HepG2 (cell line): ENCODE measurements at regions not wholly inside any gene's neighbourhood (a gene's known extent, or its start where the extent isn't known, plus 50 kb on each side); places are given as distances from the start of the nearest gene placed in this dataset.

Experiments
- ATAC-seq: fragments of 200-7000 bp; cut with Tn5 transposase; 3 replicates; pipeline ENCODE4 v1.9.1; 2020; ENCODE audit warnings: mild to moderate bottlenecking, moderate library complexity
- BruUV-seq: library from RNA; stranded (reverse); fragments of 400-500 nt; replicated peaks from 2 replicates; lab custom pipeline; 2021; lab: Mats Ljungman, UMichigan
- CTCF ChIA-PET: fragments of 300-600 bp; formaldehyde crosslinking; extraction: SDS; loops from one replicate; lab custom pipeline; 2021; ENCODE audit warnings: low total read pairs, inconsistent platforms, low intra/inter-chr PET ratio; lab: Yijun Ruan, JAX
- POLR2A ChIA-PET: fragments of 350-600 bp; sonication (Branson Sonifier 250); formaldehyde crosslinking; loops from one replicate; lab custom pipeline; 2020; ENCODE audit warnings: antibody characterized with exemption, inconsistent platforms; lab: Yijun Ruan, JAX
- DNase-seq: peaks from one replicate; pipeline ENCODE4 v3.0.0-alpha.2; 2015; ENCODE audit warnings: low spot score
- FAIRE-seq: peaks from 3 replicates; lab custom pipeline; 2011; peaks lifted over from hg19 to GRCh38; lab: Jason Lieb, UNC
- H2AFZ ChIP-seq: one replicate; pipeline ENCODE4 v1.6.1; 2011; ENCODE audit warnings: low read length, inconsistent platforms
- H3K27ac ChIP-seq: fragments of 300-600 bp; 3 replicates; pipeline ENCODE4 v1.8.0; 2011; ENCODE audit warnings: mixed run types, mild to moderate bottlenecking, mixed read lengths, low read length, inconsistent platforms; ENCODE audit not compliant: insufficient read depth; ENCODE audit errors: extremely low read length
- H3K27me3 ChIP-seq, 2 experiments: fragments of 200-600 bp in 1 of 2; 2 replicates in 1 of 2; 3 replicates in 1 of 2; pipeline versions ENCODE4 v1.6.0 to v1.8.0; 2011; ENCODE audit warnings: low read length in 2 of 2, mild to moderate bottlenecking in 2 of 2, moderate library complexity in 2 of 2, inconsistent platforms in 1 of 2; ENCODE audit not compliant: insufficient read depth in 2 of 2, control insufficient read depth in 1 of 2
- H3K36me3 ChIP-seq, 2 experiments: fragments of 200-600 bp in 1 of 2; replicated peaks in 1 of 2; 2 replicates in 1 of 2; 3 replicates in 1 of 2; pipeline versions ENCODE4 v1.5.1 to v1.8.0; 2011; ENCODE audit warnings: low read length in 2 of 2, inconsistent platforms in 1 of 2; ENCODE audit not compliant: insufficient read depth in 2 of 2, control insufficient read depth in 1 of 2
- H3K4me1 ChIP-seq: 2 replicates; pipeline ENCODE4 v1.5.1; 2012; ENCODE audit warnings: low read length, inconsistent platforms; ENCODE audit not compliant: insufficient read depth
- H3K4me2 ChIP-seq: 2 replicates; pipeline ENCODE4 v1.6.0; 2011; ENCODE audit warnings: low read depth, low read length, inconsistent platforms
- H3K4me3 ChIP-seq, 3 experiments: fragments of 200-600 bp in 1 of 3; sonication (generic), shearing (Covaris generic) in 1 of 3; replicated peaks in 1 of 3; 2 replicates each; pipeline ENCODE4 v1.5.1; 2011 to 2016; ENCODE audit warnings: low read length in 3 of 3, inconsistent platforms in 2 of 3, low read depth in 2 of 3, mild to moderate bottlenecking in 2 of 3, control low read depth in 1 of 3, mixed read lengths in 1 of 3; ENCODE audit not compliant: insufficient read depth in 1 of 3
- H3K79me2 ChIP-seq: one replicate; pipeline ENCODE4 v1.6.1; 2011; ENCODE audit warnings: low read length, inconsistent platforms; ENCODE audit not compliant: insufficient read depth
- H3K9ac ChIP-seq: 2 replicates; pipeline ENCODE4 v1.6.0; 2011; ENCODE audit warnings: mild to moderate bottlenecking, low read depth, low read length, inconsistent platforms; ENCODE audit not compliant: insufficient read depth
- H3K9me3 ChIP-seq: 2 replicates; pipeline ENCODE4 v1.5.1; 2012; ENCODE audit warnings: mild to moderate bottlenecking, low read length
- H4K20me1 ChIP-seq: 2 replicates; pipeline ENCODE4 v1.6.0; 2011; ENCODE audit warnings: inconsistent platforms, mild to moderate bottlenecking, low read length, moderate library complexity; ENCODE audit not compliant: insufficient read depth
- ATF7-NPFF ChIP-seq: sonication (generic); formaldehyde crosslinking; IDR thresholded peaks from 2 replicates; pipeline ENCODE4 v1.8.1; 2023; ENCODE audit warnings: mild to moderate bottlenecking, low read depth, missing genetic modification reagents, moderate library complexity
- CBX1 ChIP-seq: IDR thresholded peaks from one replicate; pipeline ENCODE4 v1.6.1; 2016; ENCODE audit warnings: antibody characterized with exemption, low read depth
- ELF3 ChIP-seq: IDR thresholded peaks from 2 replicates; pipeline ENCODE4 v1.6.1; 2016; ENCODE audit warnings: missing genetic modification reagents, missing compliant biosample characterization
- ESRRA ChIP-seq: sonication (generic); formaldehyde crosslinking; IDR thresholded peaks from 2 replicates; pipeline ENCODE4 v1.5.1; 2020; ENCODE audit warnings: mild to moderate bottlenecking, low read depth, missing genetic modification reagents
- FOXP1 ChIP-seq, 2 experiments: fragments of 450-650 bp in 1 of 2; IDR thresholded peaks; 2 replicates each; pipeline ENCODE4 v1.6.1; 2017 to 2018; ENCODE audit warnings: antibody characterized with exemption in 1 of 2
- JUNB ChIP-seq: sonication (generic); formaldehyde crosslinking; IDR thresholded peaks from 2 replicates; pipeline ENCODE4 v1.8.0; 2022; ENCODE audit warnings: missing genetic modification reagents, mild to moderate bottlenecking, borderline replicate concordance
- JUND ChIP-seq: sonication (generic); formaldehyde crosslinking; IDR thresholded peaks from 2 replicates; pipeline ENCODE4 v1.8.0; 2022; ENCODE audit warnings: mild to moderate bottlenecking, missing genetic modification reagents
- LRRFIP1 ChIP-seq: sonication (generic); formaldehyde crosslinking; conservative IDR thresholded peaks from 2 replicates; pipeline ENCODE4 v1.4.0; 2020; ENCODE audit warnings: missing genetic modification reagents
- NCOA5 ChIP-seq: sonication (generic); formaldehyde crosslinking; IDR thresholded peaks from 2 replicates; pipeline ENCODE4 v1.4.0; 2020; ENCODE audit warnings: missing genetic modification reagents
- RBM39 ChIP-seq: fragments of 200-400 bp; formaldehyde crosslinking; IDR thresholded peaks from one replicate; pipeline ENCODE4 v1.6.1; 2018; ENCODE audit warnings: antibody characterized with exemption, mild to moderate bottlenecking, low read depth, low read length; ENCODE audit not compliant: poor library complexity, severe bottlenecking
- SAFB2 ChIP-seq: sonication (generic); formaldehyde crosslinking; IDR thresholded peaks from 2 replicates; pipeline ENCODE4 v1.5.1; 2020; ENCODE audit warnings: missing genetic modification reagents, low read depth, mild to moderate bottlenecking, borderline replicate concordance
- SMARCE1 ChIP-seq: fragments of 450-650 bp; IDR thresholded peaks from 2 replicates; pipeline ENCODE4 v1.6.1; 2017; ENCODE audit warnings: borderline replicate concordance
- ZBTB26 ChIP-seq: IDR thresholded peaks from 2 replicates; pipeline ENCODE4 v1.6.1; 2016; ENCODE audit warnings: missing compliant biosample characterization, missing genetic modification reagents, borderline replicate concordance
- ZIK1 ChIP-seq: sonication (generic); formaldehyde crosslinking; IDR thresholded peaks from 2 replicates; pipeline ENCODE4 v1.5.0; 2020; ENCODE audit warnings: mild to moderate bottlenecking, low read depth, missing genetic modification reagents, borderline replicate concordance
- ZNF138 ChIP-seq: sonication (generic); formaldehyde crosslinking; IDR thresholded peaks from 2 replicates; pipeline ENCODE4 v1.5.0; 2020; ENCODE audit warnings: mild to moderate bottlenecking, low read depth, missing genetic modification reagents
- ZNF383 ChIP-seq: sonication (generic); formaldehyde crosslinking; IDR thresholded peaks from 2 replicates; pipeline ENCODE4 v1.4.0; 2020; ENCODE audit warnings: missing genetic modification reagents, mild to moderate bottlenecking, borderline replicate concordance
- ZNF597 ChIP-seq: sonication (generic); formaldehyde crosslinking; IDR thresholded peaks from 2 replicates; pipeline ENCODE4 v1.5.0; 2020; ENCODE audit warnings: missing genetic modification reagents
- ZNF747 ChIP-seq: sonication (generic); formaldehyde crosslinking; IDR thresholded peaks from 2 replicates; pipeline ENCODE4 v1.8.1; 2023; ENCODE audit warnings: missing genetic modification reagents, mild to moderate bottlenecking, borderline replicate concordance
- WGBS: methylation state at CpG from one replicate; pipeline ENCODE4 v1.1.6; 2017; ENCODE audit warnings: low lambda C conversion rate; 5-methylcytosine and 5-hydroxymethylcytosine counted together
- in situ Hi-C: cut with HindIII; loops from 2 replicates; pipeline ENCODE4 v1.10.0; 2017; ENCODE audit warnings: low pct_unique_long_range_greater_than_20kb; ENCODE audit not compliant: extremely low pct_ligation_motif_present
- intact Hi-C: fragments of 100-400 bp; cut with micrococcal nuclease; formaldehyde crosslinking; loops from one replicate; pipeline ENCODE4 v1.10.0; 2022; ENCODE audit not compliant: unreplicated experiment

DNA sequence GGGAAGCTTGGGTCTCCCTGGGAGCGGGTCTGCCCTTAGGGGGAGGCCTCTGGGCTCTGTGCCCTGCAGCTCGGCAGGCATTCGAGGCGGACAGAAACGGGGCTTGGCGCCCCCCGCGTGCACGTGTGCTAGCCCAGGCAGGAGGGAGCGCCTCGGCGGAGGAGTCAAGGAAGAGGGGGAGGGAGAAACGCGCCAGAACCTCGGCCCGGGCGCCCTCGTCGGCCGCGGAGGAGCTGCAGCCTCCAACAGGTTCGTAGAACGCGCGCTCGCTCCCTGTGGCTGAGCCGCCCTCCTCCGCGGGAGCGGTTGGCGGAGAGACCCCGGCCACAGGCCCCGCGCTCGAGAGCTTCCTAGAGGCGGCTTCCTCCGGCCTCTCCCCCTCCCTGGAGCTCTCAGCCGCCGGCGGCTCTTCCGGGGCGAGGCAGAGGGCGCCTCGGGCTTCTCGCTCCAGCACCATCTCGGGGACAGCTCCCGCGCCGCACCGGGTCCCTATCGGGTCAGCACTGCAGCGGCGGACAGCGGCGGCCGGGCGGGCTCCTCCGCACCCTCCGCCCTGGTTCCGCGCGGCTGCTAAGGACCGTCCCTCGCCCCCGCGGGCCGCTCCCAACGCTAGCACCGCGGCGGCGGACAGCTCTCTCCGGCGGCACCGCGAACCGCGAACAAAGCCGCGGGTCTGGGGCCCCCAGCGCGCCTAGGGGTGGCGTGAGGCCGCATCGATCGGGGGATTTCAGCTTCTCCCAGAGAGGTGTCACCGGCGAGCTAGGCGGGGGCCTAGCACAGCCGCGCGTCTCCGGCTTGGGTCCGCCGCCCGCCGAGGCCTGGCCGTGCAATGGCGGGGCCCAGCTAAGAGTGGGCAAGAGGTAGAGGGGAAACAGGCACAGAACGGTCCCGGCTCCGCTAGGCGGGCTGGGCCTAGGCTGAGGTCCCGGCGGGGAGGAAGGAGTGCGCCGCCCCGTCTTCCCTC lies 74.6 kb upstream of the CPLX2 start:
- BruUV-seq, result no TSS peak
- ChIA-PET POLR2A (interaction anchor here (1.2 to 1.3 kb wide), 4 partner anchors 63 to 98 kb away, joined by 3 to 9 read pairs (median 4); partner anchors contain the start of gene CPLX2), CTCF (interaction anchor here (1.2 kb wide), 1 partner anchor 77 kb away, joined by 4 read pairs; no protein-coding TSS in a partner anchor)
- Histone ChIP-seq H3K27ac (no peak overlapping the region), H3K4me2 (peak overlapping the region; percentile 82), H2AFZ (no peak overlapping the region), H3K4me1 (peaks cover 18% of the 10 kb centered on the region), H3K4me3 (peak overlapping the region; percentile 47 to 73 (median 50)), H3K79me2 (no peaks in the 10 kb centered on the region), H3K9me3 (no peaks in the 10 kb centered on the region), H3K36me3 (no peaks in the 10 kb centered on the region), H3K27me3 (peaks cover 0 to 7% of the 10 kb centered on the region in 2 experiments; a peak in 1 of 5 replicates), H3K9ac (no peak overlapping the region), H4K20me1 (no peaks in the 10 kb centered on the region)
- no peak for FAIRE-seq
- DNase-seq, result peak; percentile 68
- in situ Hi-C loops, result loop anchor here (5.0 kb wide), 1 partner anchor 75 kb away; the partner anchor contains the start of gene CPLX2
- intact Hi-C loops, result loop anchor here (1.0 to 10.0 kb wide), 3 partner anchors 45 to 75 kb away; no protein-coding TSS in a partner anchor
- ATAC-seq, result peak; percentile 98
- WGBS, result 8% methylated on average over 12 of the region's 108 CpGs
- TF ChIP-seq SMARCE1 (no peak), ELF3 (CRISPR knock-in tag) (peak; percentile 99), JUND (CRISPR knock-in tag) (peak; percentile 88), ZNF597 (CRISPR knock-in tag) (no peak), RBM39 (peak; percentile 91), ZNF138 (CRISPR knock-in tag) (peak; percentile 100), ZBTB26 (CRISPR knock-in tag) (peak; percentile 99), FOXP1 (IDR thresholded peaks at IDR 0.05) (no peak), FOXP1 (CRISPR knock-in tag; IDR thresholded peaks at IDR 0.05) (peak; percentile 75), CBX1 (peak; percentile 52), ATF7-NPFF (peak; percentile 100), ZNF383 (peak; percentile 94; the same call in 1 of the 2 replicates), LRRFIP1 (CRISPR knock-in tag) (peak; percentile 99), ESRRA (peak; percentile 91), ZNF747 (CRISPR knock-in tag) (peak; percentile 100), SAFB2 (peak; percentile 100), NCOA5 (CRISPR knock-in tag) (peak; percentile 96), ZIK1 (CRISPR knock-in tag) (peak; percentile 100), JUNB (CRISPR knock-in tag) (peak; percentile 97)
